ENCODE measurements at regions not wholly inside any gene's neighbourhood (a gene's known extent, or its start where the extent isn't known, plus 50 kb on each side); places are given as distances from the start of the nearest gene placed in this dataset.

DNA sequence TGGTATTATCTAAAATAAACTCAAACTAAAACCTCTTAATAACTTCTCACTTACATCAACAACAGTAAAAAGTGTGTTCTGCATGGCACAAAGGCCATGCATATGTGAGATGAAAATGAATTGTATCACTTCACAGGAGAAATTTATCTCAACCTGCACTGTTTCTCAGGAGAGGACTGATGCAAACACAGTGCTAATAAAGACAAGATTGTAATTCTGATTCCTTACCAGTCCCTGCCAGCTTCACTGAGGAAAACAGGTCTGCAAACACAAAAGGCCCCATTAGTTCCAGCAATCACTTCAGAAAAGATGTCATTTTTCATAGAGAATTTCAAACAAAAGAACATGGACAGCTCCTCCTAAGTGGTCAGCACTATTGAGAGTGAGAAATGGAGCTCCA lies 117.3 kb upstream of the PDE4D start:
- no peaks in the 10 kb centered on the region for H3K27me3 ChIP-seq (ENCODE audit: control insufficient read depth, insufficient read depth, low read length)
- H3K36me3 ChIP-seq (ENCODE audit: control insufficient read depth, insufficient read depth, low read length) = no peaks in the 10 kb centered on the region
- H2BK120ac ChIP-seq (ENCODE audit: low read depth, low read length) = no peak overlapping the region
- DNase-seq (no peak), ATAC-seq (ENCODE audit: low read depth) (no peak)
- no peak overlapping the region for H3K4ac ChIP-seq (ENCODE audit: low read depth, low read length)
- no peak overlapping the region for H4K8ac ChIP-seq (ENCODE audit: low read depth in 2 of 2, low read length in 2 of 2)
- in situ Hi-C loops (cut with MboI; ENCODE audit: low sequenced_read_pairs) = no loop called here
- no peaks in the 10 kb centered on the region for H3K79me1 ChIP-seq (ENCODE audit: low read depth in 1 of 2, low read length in 2 of 2)
- H4K91ac ChIP-seq (ENCODE audit: insufficient read depth, low read depth, low read length) = no peak overlapping the region
- dilution Hi-C loops (cut with HindIII; ENCODE audit: low sequenced_read_pairs, unreplicated experiment) = no loop called here
- no peak overlapping the region for H3K18ac ChIP-seq (ENCODE audit: low read depth, low read length)
- H2BK20ac ChIP-seq (ENCODE audit: low read depth, low read length) = no peak overlapping the region
- H3K14ac ChIP-seq (replicated peaks; ENCODE audit: low read depth, low read length) = no peak overlapping the region
- H3K9ac ChIP-seq (ENCODE audit: low read depth, low read length) = no peak overlapping the region
- no peak overlapping the region for H3K23ac ChIP-seq (ENCODE audit: low read depth, low read length)
- POLR2A ChIA-PET (ENCODE audit: unreplicated experiment) = no interaction called here
- CTCF ChIA-PET = no interaction called here
- H3K4me2 ChIP-seq (ENCODE audit: low read depth, low read length) = no peak overlapping the region
- H3K4me1 ChIP-seq (ENCODE audit: control insufficient read depth, insufficient read depth, low read length) = no peaks in the 10 kb centered on the region
- no peak for TF ChIP-seq RAD21 (IDR thresholded peaks at IDR 0.05; ENCODE audit: low read length)
- no peak overlapping the region for H2BK5ac ChIP-seq (ENCODE audit: low read depth, low read length, poor library complexity, severe bottlenecking)
- H3K27ac ChIP-seq (ENCODE audit: insufficient read depth, low read length) = no peak overlapping the region
- H2AFZ ChIP-seq (replicated peaks; ENCODE audit: low read length, poor library complexity) = no peak overlapping the region
- H3K56ac ChIP-seq (ENCODE audit: extremely low read depth, insufficient read depth, low read length) = no peak overlapping the region
- H2BK15ac ChIP-seq (ENCODE audit: low read depth, low read length) = no peak overlapping the region
- no peak overlapping the region for H4K5ac ChIP-seq (ENCODE audit: low read depth, low read length)
- BruUV-seq (replicated peaks) = no TSS peak
- H4K20me1 ChIP-seq (ENCODE audit: insufficient read depth, low read length) = no peaks in the 10 kb centered on the region
- H3K4me3 ChIP-seq (ENCODE audit: insufficient read depth, low read depth, low read length) = no peak overlapping the region
- no peaks in the 10 kb centered on the region for H3K9me1 ChIP-seq (ENCODE audit: insufficient read depth, low read length)
- H3K9me3 ChIP-seq (ENCODE audit: control insufficient read depth, insufficient read depth, low read length) = no peaks in the 10 kb centered on the region
- no peak overlapping the region for H2AK9ac ChIP-seq (replicated peaks; ENCODE audit: low read depth, low read length, poor library complexity)
- intact Hi-C loops (cut with micrococcal nuclease) = no loop called here
- H2AK5ac ChIP-seq (ENCODE audit: low read depth, low read length) = no peak overlapping the region
